ENCODE measurements at regions not wholly inside any gene's neighbourhood (a gene's known extent, or its start where the extent isn't known, plus 50 kb on each side); places are given as distances from the start of the nearest gene placed in this dataset.

- Histone ChIP-seq H3K9me3 (ENCODE audit: control insufficient read depth in 1 of 2, low read length in 2 of 2) (no peaks in the 10 kb centered on the region), H3K27me3 (ENCODE audit: low read depth, low read length) (no peaks in the 10 kb centered on the region), H3K36me3 (ENCODE audit: control insufficient read depth in 1 of 2, insufficient read depth in 2 of 2, low read length in 2 of 2) (no peaks in the 10 kb centered on the region), H3K4me3 (ENCODE audit: low read depth in 1 of 2, low read length in 2 of 2) (no peak overlapping the region), H3K27ac (ENCODE audit: low read length) (no peak overlapping the region), H3K4me1 (ENCODE audit: control insufficient read depth in 1 of 2, insufficient read depth in 2 of 2, low read length in 2 of 2) (no peaks in the 10 kb centered on the region)
These were observed 420.8 kb downstream of the CNTN6 start for GRCh38 chr3:1513662-1514061.

- Histone ChIP-seq H3K27me3 (ENCODE audit: low read depth, low read length) (no peaks in the 10 kb centered on the region), H3K4me1 (ENCODE audit: control insufficient read depth in 1 of 2, insufficient read depth in 2 of 2, low read length in 2 of 2) (no peaks in the 10 kb centered on the region), H3K27ac (ENCODE audit: low read length) (no peak overlapping the region), H3K9me3 (ENCODE audit: control insufficient read depth in 1 of 2, low read length in 2 of 2) (no peaks in the 10 kb centered on the region), H3K36me3 (ENCODE audit: control insufficient read depth in 1 of 2, insufficient read depth in 2 of 2, low read length in 2 of 2) (no peaks in the 10 kb centered on the region), H3K4me3 (ENCODE audit: low read depth in 1 of 2, low read length in 2 of 2) (no peak overlapping the region)
These were observed 423.1 kb downstream of the CNTN6 start for GRCh38 chr3:1515882-1516281.

- no peaks in the 10 kb centered on the region for H3K27me3 ChIP-seq (ENCODE audit: low read depth, low read length)
- no peaks in the 10 kb centered on the region for H3K9me3 ChIP-seq (ENCODE audit: control insufficient read depth in 1 of 2, low read length in 2 of 2)
- H3K4me3 ChIP-seq (ENCODE audit: low read depth in 1 of 2, low read length in 2 of 2): no peak overlapping the region
- no peak overlapping the region for H3K27ac ChIP-seq (ENCODE audit: low read length)
- H3K4me1 ChIP-seq (ENCODE audit: control insufficient read depth in 1 of 2, insufficient read depth in 2 of 2, low read length in 2 of 2): no peaks in the 10 kb centered on the region
- no peaks in the 10 kb centered on the region for H3K36me3 ChIP-seq (ENCODE audit: control insufficient read depth in 1 of 2, insufficient read depth in 2 of 2, low read length in 2 of 2)
These were observed 435.0 kb downstream of the CNTN6 start for GRCh38 chr3:1527786-1528185.

- H3K27ac ChIP-seq (ENCODE audit: low read length): no peak overlapping the region
- H3K4me3 ChIP-seq (ENCODE audit: low read depth in 1 of 2, low read length in 2 of 2): no peak overlapping the region
- no peaks in the 10 kb centered on the region for H3K27me3 ChIP-seq (ENCODE audit: low read depth, low read length)
- H3K36me3 ChIP-seq (ENCODE audit: control insufficient read depth in 1 of 2, insufficient read depth in 2 of 2, low read length in 2 of 2): no peaks in the 10 kb centered on the region
- no peaks in the 10 kb centered on the region for H3K9me3 ChIP-seq (ENCODE audit: control insufficient read depth in 1 of 2, low read length in 2 of 2)
- H3K4me1 ChIP-seq (ENCODE audit: control insufficient read depth in 1 of 2, insufficient read depth in 2 of 2, low read length in 2 of 2): no peaks in the 10 kb centered on the region
These were observed 435.8 kb downstream of the CNTN6 start for GRCh38 chr3:1528621-1529020.

- H3K27ac ChIP-seq (ENCODE audit: low read length): no peak overlapping the region
- no peaks in the 10 kb centered on the region for H3K4me1 ChIP-seq (ENCODE audit: control insufficient read depth in 1 of 2, insufficient read depth in 2 of 2, low read length in 2 of 2)
- H3K27me3 ChIP-seq (ENCODE audit: low read depth, low read length): no peaks in the 10 kb centered on the region
- no peaks in the 10 kb centered on the region for H3K36me3 ChIP-seq (ENCODE audit: control insufficient read depth in 1 of 2, insufficient read depth in 2 of 2, low read length in 2 of 2)
- no peaks in the 10 kb centered on the region for H3K9me3 ChIP-seq (ENCODE audit: control insufficient read depth in 1 of 2, low read length in 2 of 2)
- H3K4me3 ChIP-seq (ENCODE audit: low read depth in 1 of 2, low read length in 2 of 2): no peak overlapping the region
These were observed 436.9 kb downstream of the CNTN6 start for GRCh38 chr3:1529676-1530075.

- Histone ChIP-seq H3K36me3 (ENCODE audit: control insufficient read depth in 1 of 2, insufficient read depth in 2 of 2, low read length in 2 of 2) (no peaks in the 10 kb centered on the region), H3K4me3 (ENCODE audit: low read depth in 1 of 2, low read length in 2 of 2) (no peak overlapping the region), H3K4me1 (ENCODE audit: control insufficient read depth in 1 of 2, insufficient read depth in 2 of 2, low read length in 2 of 2) (no peaks in the 10 kb centered on the region), H3K27me3 (ENCODE audit: low read depth, low read length) (no peaks in the 10 kb centered on the region), H3K27ac (ENCODE audit: low read length) (no peak overlapping the region), H3K9me3 (ENCODE audit: control insufficient read depth in 1 of 2, low read length in 2 of 2) (no peaks in the 10 kb centered on the region)
These were observed 439.2 kb downstream of the CNTN6 start for GRCh38 chr3:1531981-1532380.

GRCh38 chr3:1532935-1533606 lies 440.2 kb downstream of the CNTN6 start:
- Histone ChIP-seq H3K4me1 (ENCODE audit: control insufficient read depth in 1 of 2, insufficient read depth in 2 of 2, low read length in 2 of 2) (no peaks in the 10 kb centered on the region), H3K9me3 (ENCODE audit: control insufficient read depth in 1 of 2, low read length in 2 of 2) (no peaks in the 10 kb centered on the region), H3K4me3 (ENCODE audit: low read depth in 1 of 2, low read length in 2 of 2) (no peak overlapping the region), H3K36me3 (ENCODE audit: control insufficient read depth in 1 of 2, insufficient read depth in 2 of 2, low read length in 2 of 2) (no peaks in the 10 kb centered on the region), H3K27me3 (ENCODE audit: low read depth, low read length) (no peaks in the 10 kb centered on the region), H3K27ac (ENCODE audit: low read length) (no peak overlapping the region)

- no peaks in the 10 kb centered on the region for H3K36me3 ChIP-seq (ENCODE audit: control insufficient read depth in 1 of 2, insufficient read depth in 2 of 2, low read length in 2 of 2)
- H3K27me3 ChIP-seq (ENCODE audit: low read depth, low read length): no peaks in the 10 kb centered on the region
- no peak overlapping the region for H3K27ac ChIP-seq (ENCODE audit: low read length)
- H3K9me3 ChIP-seq (ENCODE audit: control insufficient read depth in 1 of 2, low read length in 2 of 2): no peaks in the 10 kb centered on the region
- H3K4me1 ChIP-seq (ENCODE audit: control insufficient read depth in 1 of 2, insufficient read depth in 2 of 2, low read length in 2 of 2): no peaks in the 10 kb centered on the region
- no peak overlapping the region for H3K4me3 ChIP-seq (ENCODE audit: low read depth in 1 of 2, low read length in 2 of 2)
These were observed 440.9 kb downstream of the CNTN6 start for GRCh38 chr3:1533763-1534162.

GRCh38 chr3:1534252-1534651 lies 441.4 kb downstream of the CNTN6 start:
- Histone ChIP-seq H3K27me3 (ENCODE audit: low read depth, low read length) (no peaks in the 10 kb centered on the region), H3K4me1 (ENCODE audit: control insufficient read depth in 1 of 2, insufficient read depth in 2 of 2, low read length in 2 of 2) (no peaks in the 10 kb centered on the region), H3K4me3 (ENCODE audit: low read depth in 1 of 2, low read length in 2 of 2) (no peak overlapping the region), H3K27ac (ENCODE audit: low read length) (no peak overlapping the region), H3K9me3 (ENCODE audit: control insufficient read depth in 1 of 2, low read length in 2 of 2) (no peaks in the 10 kb centered on the region), H3K36me3 (ENCODE audit: control insufficient read depth in 1 of 2, insufficient read depth in 2 of 2, low read length in 2 of 2) (no peaks in the 10 kb centered on the region)

GRCh38 chr3:1535361-1535760 lies 442.5 kb downstream of the CNTN6 start:
- H3K4me3 ChIP-seq (ENCODE audit: low read depth in 1 of 2, low read length in 2 of 2): no peak overlapping the region
- H3K27ac ChIP-seq (ENCODE audit: low read length): no peak overlapping the region
- H3K9me3 ChIP-seq (ENCODE audit: control insufficient read depth in 1 of 2, low read length in 2 of 2): no peaks in the 10 kb centered on the region

GRCh38 chr3:1540686-1541085 lies 447.9 kb downstream of the CNTN6 start:
- no peaks in the 10 kb centered on the region for H3K4me1 ChIP-seq (ENCODE audit: control insufficient read depth in 1 of 2, insufficient read depth in 2 of 2, low read length in 2 of 2)

More at GRCh38 chr3:1535361-1535760, 442.5 kb downstream of the CNTN6 start:
- Histone ChIP-seq H3K27me3 (ENCODE audit: low read depth, low read length) (no peaks in the 10 kb centered on the region), H3K4me1 (ENCODE audit: control insufficient read depth in 1 of 2, insufficient read depth in 2 of 2, low read length in 2 of 2) (no peaks in the 10 kb centered on the region), H3K36me3 (ENCODE audit: control insufficient read depth in 1 of 2, insufficient read depth in 2 of 2, low read length in 2 of 2) (no peaks in the 10 kb centered on the region)

GRCh38 chr3:1551741-1552140 lies 458.9 kb downstream of the CNTN6 start:
- H3K4me3 ChIP-seq (ENCODE audit: low read depth in 1 of 2, low read length in 2 of 2): no peak overlapping the region

More at GRCh38 chr3:1540686-1541085, 447.9 kb downstream of the CNTN6 start:
- H3K4me3 ChIP-seq (ENCODE audit: low read depth in 1 of 2, low read length in 2 of 2): no peak overlapping the region
- no peak overlapping the region for H3K27ac ChIP-seq (ENCODE audit: low read length)
- no peaks in the 10 kb centered on the region for H3K27me3 ChIP-seq (ENCODE audit: low read depth, low read length)
- H3K9me3 ChIP-seq (ENCODE audit: control insufficient read depth in 1 of 2, low read length in 2 of 2): no peaks in the 10 kb centered on the region
- no peaks in the 10 kb centered on the region for H3K36me3 ChIP-seq (ENCODE audit: control insufficient read depth in 1 of 2, insufficient read depth in 2 of 2, low read length in 2 of 2)

More at GRCh38 chr3:1551741-1552140, 458.9 kb downstream of the CNTN6 start:
- Histone ChIP-seq H3K36me3 (ENCODE audit: control insufficient read depth in 1 of 2, insufficient read depth in 2 of 2, low read length in 2 of 2) (no peaks in the 10 kb centered on the region), H3K9me3 (ENCODE audit: control insufficient read depth in 1 of 2, low read length in 2 of 2) (no peaks in the 10 kb centered on the region), H3K4me1 (ENCODE audit: control insufficient read depth in 1 of 2, insufficient read depth in 2 of 2, low read length in 2 of 2) (no peaks in the 10 kb centered on the region), H3K27ac (ENCODE audit: low read length) (no peak overlapping the region), H3K27me3 (ENCODE audit: low read depth, low read length) (no peaks in the 10 kb centered on the region)
